NOMO-1 treated with DMSO at 0.1 percent for 48 hours (cell line): ENCODE measurements at regions not wholly inside any gene's neighbourhood (a gene's known extent, or its start where the extent isn't known, plus 50 kb on each side); places are given as distances from the start of the nearest gene placed in this dataset.
"Not testable (repeated sequence)": the region's sequence is repeated elsewhere in the genome, so short reads cannot be mapped to it uniquely, and the experiment has no call there.

ENCODE experiments used
- DNase-seq: peaks from one replicate; lab custom pipeline; 2025; ENCODE audit not compliant: unreplicated experiment; lab: John Stamatoyannopoulos, UW

DNA sequence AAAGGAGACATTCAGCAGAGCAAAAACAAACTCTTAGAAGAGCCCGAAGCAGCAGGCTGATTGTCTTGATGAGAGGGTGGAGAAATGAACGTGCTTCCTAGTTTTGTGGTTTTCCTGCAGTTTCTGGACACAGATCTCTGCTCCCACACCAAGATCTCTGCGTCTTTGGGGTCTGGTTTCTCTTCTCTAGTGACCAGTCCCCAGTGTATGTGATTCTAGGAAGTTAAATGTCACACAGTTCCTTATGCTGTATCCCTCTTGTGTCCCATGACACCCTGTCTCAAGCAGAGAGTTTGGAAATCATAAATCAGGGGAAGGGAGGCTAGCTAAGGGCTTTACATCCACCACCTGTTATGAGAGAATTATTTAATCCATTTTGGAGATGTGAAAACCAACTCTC, 55.4 kb upstream of the KLF14 start:
- DNase-seq: no peak

GRCh38 chr7:130791746-130792145, 57.7 kb upstream of the KLF14 start:
- no peak for DNase-seq

GRCh38 chr7:130793855-130794618, 60.0 kb upstream of the KLF14 start:
- DNase-seq: no peak

- DNase-seq: no peak
Measured at GRCh38 chr7:130794619-130794922, 60.6 kb upstream of the KLF14 start.

GRCh38 chr7:130796425-130796824, 62.4 kb upstream of the KLF14 start:
- not testable (repeated sequence) for DNase-seq

DNA sequence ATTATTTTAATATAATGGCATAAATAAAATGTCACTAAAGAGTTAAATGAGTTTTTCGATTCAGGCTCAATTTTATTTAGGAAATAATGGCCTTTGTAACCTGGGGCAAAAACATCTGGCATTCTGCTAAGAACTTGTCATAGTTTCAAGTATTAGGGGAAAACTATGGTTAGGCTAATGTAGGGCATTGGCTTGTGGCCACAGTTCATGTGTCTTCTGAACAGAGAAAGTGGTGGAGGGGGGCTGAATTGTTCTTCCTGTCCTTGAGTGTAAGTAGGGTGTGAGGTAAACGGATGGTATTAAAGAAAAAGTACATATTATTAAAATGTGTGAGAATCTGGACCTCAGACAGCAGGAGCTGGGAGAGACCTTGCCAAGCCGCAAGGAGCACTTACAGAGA, 69.1 kb upstream of the KLF14 start:
- DNase-seq: no peak

- no peak for DNase-seq
Measured at GRCh38 chr7:130804220-130804619, 70.2 kb upstream of the KLF14 start.

- not testable (repeated sequence) for DNase-seq
Measured at GRCh38 chr7:130812819-130813218, 78.8 kb upstream of the KLF14 start.

DNA sequence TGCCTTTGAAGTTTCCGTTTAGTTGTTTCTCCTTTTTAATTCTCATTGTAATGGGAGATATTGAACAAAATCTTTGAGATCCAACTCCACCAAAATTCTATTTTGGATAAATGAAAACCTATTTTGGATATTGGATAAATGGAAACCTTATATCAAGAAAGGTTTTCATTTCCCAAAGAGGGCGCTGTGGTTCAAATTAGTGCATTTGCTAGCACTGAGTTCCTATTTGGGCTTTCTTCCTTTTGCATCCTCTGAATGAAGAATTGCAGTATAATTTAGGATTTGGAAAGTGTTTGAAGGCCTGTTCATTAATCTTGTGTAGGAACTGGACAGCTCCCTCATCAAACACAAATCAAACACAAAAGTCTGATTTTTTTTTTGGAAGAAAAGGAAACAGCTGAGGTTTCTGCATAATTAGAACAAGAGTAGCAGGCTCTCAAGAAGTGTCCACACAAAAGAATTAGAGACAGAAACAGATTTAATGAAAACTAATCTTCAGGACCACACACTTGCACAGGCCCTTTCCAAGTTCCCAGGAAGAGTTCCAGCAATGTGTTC, 80.8 kb upstream of the KLF14 start:
- DNase-seq: peak; percentile 0

DNA sequence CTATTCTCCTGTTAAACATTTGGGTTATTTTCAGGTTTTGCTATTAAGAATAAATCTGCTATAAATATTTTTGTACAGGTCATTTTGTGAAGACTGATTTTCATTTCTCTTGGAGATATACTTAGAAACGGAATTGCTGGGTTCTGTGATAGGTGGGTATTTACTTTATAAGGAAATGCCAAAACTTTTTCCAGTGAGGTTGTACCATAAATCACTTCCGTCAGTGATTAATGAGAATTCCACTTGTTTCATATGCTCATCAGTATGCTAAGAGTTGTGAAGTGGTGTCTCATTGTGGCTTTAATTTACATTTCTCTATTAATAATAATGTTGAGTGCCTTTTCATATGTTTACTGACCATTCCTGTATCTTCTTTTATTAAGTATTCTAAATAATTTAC, 84.0 kb upstream of the KLF14 start:
- no peak for DNase-seq

- no peak for DNase-seq
Measured at GRCh38 chr7:130821864-130822263, 87.9 kb upstream of the KLF14 start.

DNA sequence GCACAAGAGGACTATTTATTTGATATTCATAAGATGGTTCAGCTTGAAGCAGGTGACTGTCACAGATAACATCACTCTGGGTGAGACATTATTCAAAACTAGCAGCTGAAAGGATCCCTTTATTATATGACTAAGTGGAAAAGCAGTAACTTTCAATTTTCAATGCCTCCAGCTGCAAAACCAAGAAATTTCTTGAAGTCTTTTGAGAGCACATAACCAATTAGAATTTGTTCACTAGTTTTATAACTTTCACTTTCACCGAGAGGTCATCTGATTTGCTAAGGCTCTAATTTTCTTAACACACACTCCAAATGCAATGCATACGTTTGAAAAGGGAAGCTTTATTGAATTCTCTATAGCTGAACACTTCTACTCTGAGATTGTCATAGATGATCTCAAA, 88.6 kb upstream of the KLF14 start:
- DNase-seq: no peak

DNA sequence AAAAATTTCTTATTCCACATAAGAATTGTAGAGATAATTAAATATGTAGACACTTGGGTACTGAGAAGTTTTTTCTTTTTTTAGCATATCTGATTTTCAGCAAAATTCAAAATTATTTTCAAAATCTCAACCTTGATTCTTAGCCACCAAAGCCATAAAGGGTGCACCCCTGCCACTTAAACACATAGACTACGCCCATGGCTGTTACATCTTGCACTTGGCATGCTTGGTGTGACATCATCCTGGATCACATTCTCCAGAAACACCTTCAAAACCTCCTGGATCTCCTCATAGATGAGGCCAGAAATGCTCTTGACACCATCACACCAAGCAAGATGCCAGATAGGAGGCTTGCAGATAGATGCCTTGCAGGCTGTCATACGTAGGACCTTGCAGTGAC, 89.1 kb upstream of the KLF14 start:
- no peak for DNase-seq

GRCh38 chr7:130825819-130826218, 91.8 kb upstream of the KLF14 start:
- no peak for DNase-seq

- no peak for DNase-seq
Measured at GRCh38 chr7:130829415-130829814, 95.4 kb upstream of the KLF14 start.

- DNase-seq: no peak
Measured at GRCh38 chr7:130831322-130831721, 97.3 kb upstream of the KLF14 start.

- peak; percentile 1 for DNase-seq
Measured at GRCh38 chr7:130831817-130832481, 97.9 kb upstream of the KLF14 start.

DNA sequence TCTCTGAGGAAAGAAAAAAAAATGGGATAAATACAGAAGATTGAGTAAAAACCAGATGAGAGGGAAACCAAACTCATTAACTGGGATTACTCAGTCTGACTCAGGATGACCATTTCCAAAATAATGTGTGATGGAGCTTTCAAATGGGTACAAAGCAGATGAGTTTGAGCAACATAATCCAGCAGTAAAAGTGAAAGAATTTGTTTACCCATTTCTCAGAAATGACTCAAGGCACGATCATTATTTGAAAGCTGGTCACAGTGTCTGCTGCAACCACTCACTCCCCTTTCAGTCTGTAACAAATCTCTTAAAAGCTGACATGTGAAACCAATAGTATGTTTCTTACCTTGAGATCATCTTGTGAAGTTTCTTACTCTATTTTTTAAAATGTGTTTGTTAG, 104.7 kb upstream of the KLF14 start:
- no peak for DNase-seq

GRCh38 chr7:130840599-130840998, 106.6 kb upstream of the KLF14 start:
- no peak for DNase-seq

DNA sequence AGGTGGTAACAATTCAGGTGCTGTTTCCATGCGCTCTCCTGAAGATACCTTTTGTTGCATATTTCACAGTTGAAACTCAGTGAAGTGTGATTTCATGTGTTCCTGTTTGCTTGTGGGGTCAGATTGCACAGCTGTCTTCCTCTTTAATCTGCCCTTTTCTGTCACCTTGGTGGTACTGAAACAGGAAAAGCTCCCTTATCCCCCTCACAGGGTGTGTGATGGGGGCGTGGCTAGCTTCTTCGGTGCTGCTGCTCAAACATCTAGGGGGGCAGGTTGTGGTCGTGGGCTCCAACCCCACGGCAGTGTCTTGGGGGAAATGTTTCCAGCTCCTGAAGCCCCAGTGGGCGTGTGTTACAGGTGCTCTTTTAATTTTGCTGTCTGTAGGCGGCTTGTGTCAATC, 107.4 kb upstream of the KLF14 start:
- DNase-seq: no peak

GRCh38 chr7:130843703-130844102, 109.7 kb upstream of the KLF14 start:
- DNase-seq: no peak

- DNase-seq: no peak
Measured at GRCh38 chr7:130844811-130845580, 111.0 kb upstream of the KLF14 start.
